LNCaP clone FGC (cell line): ENCODE measurements at regions not wholly inside any gene's neighbourhood (a gene's known extent, or its start where the extent isn't known, plus 50 kb on each side); places are given as distances from the start of the nearest gene placed in this dataset.

Experiments
- DNase-seq: peaks from one replicate; pipeline ENCODE4 v3.0.0-alpha.2; 2011; ENCODE audit warnings: low read depth
- H3K4me3 ChIP-seq: 2 replicates; pipeline ENCODE4 v1.5.1; 2011; ENCODE audit warnings: mild to moderate bottlenecking, low read depth, low read length, control low read depth
- CTCF ChIP-seq: IDR thresholded peaks from 2 replicates; pipeline ENCODE4 v1.5.1; 2012; ENCODE audit warnings: mild to moderate bottlenecking; ENCODE audit not compliant: control insufficient read depth, insufficient read depth; ENCODE audit errors: extremely low read depth

DNA sequence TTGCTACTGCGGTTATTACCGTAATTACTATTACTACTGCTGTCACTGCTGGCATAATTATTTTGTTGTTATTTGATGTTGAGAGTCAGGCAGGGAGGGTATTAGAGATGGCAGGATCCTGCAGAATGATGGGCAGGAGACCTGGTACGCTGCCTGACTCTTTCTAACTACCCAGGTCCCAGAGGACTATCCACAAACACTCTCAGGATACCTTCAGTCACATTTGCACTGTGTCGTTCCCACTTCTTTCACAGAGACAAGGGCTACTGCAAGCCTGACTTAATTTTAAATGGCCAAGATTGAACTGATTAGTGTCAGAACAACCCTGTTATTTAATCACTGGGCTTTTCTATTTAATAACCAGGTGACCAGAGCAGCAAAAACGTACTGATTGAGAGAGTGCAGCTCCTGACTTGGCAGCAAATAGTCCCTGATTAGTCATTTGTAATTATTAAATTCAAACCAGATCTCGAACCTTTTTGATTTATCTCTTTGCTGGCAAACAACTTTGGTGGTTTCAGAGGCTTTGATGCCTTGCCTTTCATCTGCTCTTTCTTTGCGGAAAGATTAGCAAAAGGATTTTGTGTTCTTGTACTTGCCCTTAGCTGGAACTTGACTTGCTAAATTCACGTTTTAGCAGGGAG, 88.8 kb upstream of the ARHGEF3 start:
- no peak for TF ChIP-seq CTCF
- no peak for DNase-seq
- H3K4me3 ChIP-seq, result no peak overlapping the region

DNA sequence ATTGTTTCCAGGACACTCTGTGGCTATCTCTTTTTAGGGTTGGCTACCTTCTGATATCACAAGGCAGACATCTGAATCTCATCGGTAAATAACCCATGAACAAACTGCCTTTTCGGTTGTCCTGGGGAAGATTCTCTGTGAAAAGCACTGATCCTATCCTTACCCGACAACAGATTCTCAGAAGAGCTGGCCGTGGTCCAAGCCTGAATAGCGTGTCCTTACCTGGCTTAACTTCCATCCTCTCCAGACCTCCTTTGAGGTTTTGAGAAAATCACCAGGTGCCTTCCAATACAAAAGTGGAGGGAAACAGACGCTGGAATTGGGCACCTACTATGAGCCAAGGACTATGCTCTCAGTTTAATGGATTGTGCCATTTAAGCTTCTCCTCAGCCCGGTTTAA, 87.4 kb upstream of the ARHGEF3 start:
- no peak for DNase-seq
- H3K4me3 ChIP-seq, result no peak overlapping the region
- no peak for TF ChIP-seq CTCF

- no peak for DNase-seq
- H3K4me3 ChIP-seq, result no peak overlapping the region
- TF ChIP-seq CTCF, result no peak
Observed at GRCh38 chr3:56887402-56888025, 85.8 kb upstream of the ARHGEF3 start.

DNA sequence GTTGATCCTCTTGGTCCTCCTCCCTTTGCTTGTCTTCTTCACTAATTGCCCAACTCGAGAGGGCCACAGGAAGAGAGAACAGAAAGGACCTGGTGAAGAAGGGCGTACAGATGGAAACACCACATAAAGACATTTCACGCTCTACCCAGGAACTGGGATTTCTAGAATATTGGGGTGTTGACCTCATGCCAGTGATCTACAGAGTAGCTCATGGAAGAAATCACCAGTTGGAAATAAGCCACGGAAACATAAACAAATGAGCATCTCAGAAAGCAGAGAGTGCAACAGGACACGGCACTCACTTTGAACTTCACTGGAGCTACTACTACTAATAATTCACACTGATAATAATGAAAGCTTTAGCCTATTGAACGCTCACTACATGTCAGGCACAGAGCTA, 84.6 kb upstream of the ARHGEF3 start:
- no peak for TF ChIP-seq CTCF
- no peak for DNase-seq
- H3K4me3 ChIP-seq, result no peak overlapping the region

DNA sequence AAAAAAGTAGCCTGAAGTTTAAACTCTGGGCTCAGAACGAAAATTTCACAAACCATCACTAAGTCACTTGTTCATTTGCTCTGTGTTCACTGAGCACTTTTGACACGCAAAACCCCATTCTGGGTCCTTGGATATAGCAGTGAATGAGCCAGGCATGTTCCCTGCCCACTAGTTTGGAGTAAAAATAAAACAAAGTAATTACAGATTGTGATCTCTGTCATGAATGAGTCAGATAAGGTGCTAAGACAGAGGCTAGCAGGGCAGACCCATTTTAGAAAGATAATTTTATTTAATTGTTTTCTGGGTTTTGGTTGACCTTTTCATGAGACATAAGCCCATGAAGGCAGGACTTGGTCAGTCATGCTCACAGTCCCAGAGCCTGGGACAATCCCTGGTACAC, 84.1 kb upstream of the ARHGEF3 start:
- TF ChIP-seq CTCF, result no peak
- DNase-seq, result no peak
- no peak overlapping the region for H3K4me3 ChIP-seq

DNA sequence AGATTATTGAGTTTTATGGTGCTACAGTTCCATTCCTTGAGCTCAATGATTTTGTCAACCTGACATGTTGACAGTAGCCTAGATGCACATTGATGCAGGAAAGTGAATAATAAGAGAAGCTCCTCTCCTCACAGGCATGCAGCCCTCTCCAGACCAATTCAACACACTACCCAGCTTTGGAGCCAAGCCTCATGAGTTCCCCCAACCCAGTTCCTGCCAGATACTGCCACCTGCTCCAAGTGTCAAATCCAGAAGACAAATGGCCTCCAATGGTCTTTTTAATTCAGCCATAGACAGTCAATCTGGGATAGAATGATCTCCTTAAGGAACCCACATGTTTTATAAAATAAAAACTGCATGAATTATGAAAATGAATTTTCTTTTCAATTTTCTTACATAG, 83.7 kb upstream of the ARHGEF3 start:
- TF ChIP-seq CTCF, result no peak
- no peak overlapping the region for H3K4me3 ChIP-seq
- DNase-seq, result no peak

DNA sequence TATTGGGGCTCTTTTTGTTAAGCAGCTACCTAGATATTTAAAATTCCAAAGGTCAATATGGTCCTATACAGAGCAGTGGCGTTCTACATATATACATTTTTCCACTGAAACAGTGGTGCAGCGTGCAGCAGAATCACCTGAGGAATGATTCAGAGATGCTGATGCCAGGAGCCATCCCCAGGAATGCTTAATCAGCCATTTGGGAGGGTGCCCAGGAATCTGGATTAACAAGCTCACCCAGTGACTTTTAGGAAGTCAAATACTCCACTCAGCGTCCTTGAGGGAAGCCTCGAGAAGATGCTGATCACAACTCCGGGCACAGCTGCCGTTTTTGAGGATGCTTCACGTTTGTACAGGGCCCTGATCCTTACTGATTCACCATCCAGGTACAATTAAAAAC, 82.6 kb upstream of the ARHGEF3 start:
- H3K4me3 ChIP-seq, result no peak overlapping the region
- TF ChIP-seq CTCF, result no peak
- DNase-seq, result peak; percentile 42
